H9 (cell line): ENCODE measurements at regions not wholly inside any gene's neighbourhood (a gene's known extent, or its start where the extent isn't known, plus 50 kb on each side); places are given as distances from the start of the nearest gene placed in this dataset.

Experiments
- DNase-seq: peaks from one replicate; pipeline ENCODE4 v3.0.0-alpha.2; 2017
- H2AFZ ChIP-seq: one replicate; pipeline ENCODE4 v1.6.1; 2013; ENCODE audit warnings: mild to moderate bottlenecking, low read length, control low read depth, moderate library complexity
- H2AK5ac ChIP-seq: 2 replicates; pipeline ENCODE4 v1.6.1; 2013; ENCODE audit warnings: low read length, control low read depth, mixed read lengths; ENCODE audit not compliant: insufficient read length
- H2BK120ac ChIP-seq: one replicate; pipeline ENCODE4 v1.6.1; 2013; ENCODE audit warnings: low read depth, mild to moderate bottlenecking, low read length, control low read depth, inconsistent platforms; ENCODE audit not compliant: poor library complexity, severe bottlenecking
- H2BK12ac ChIP-seq: 2 replicates; pipeline ENCODE4 v1.6.1; 2013; ENCODE audit warnings: low read length, control low read depth, mixed read lengths, low read depth; ENCODE audit not compliant: insufficient read length
- H2BK15ac ChIP-seq: 2 replicates; pipeline ENCODE4 v1.6.1; 2013; ENCODE audit warnings: low read depth, low read length, control low read depth
- H2BK20ac ChIP-seq: one replicate; pipeline ENCODE4 v1.6.1; 2013; ENCODE audit warnings: low read depth, mild to moderate bottlenecking, low read length, control low read depth, inconsistent platforms; ENCODE audit not compliant: poor library complexity, severe bottlenecking
- H2BK5ac ChIP-seq: 2 replicates; pipeline ENCODE4 v1.6.1; 2013; ENCODE audit warnings: low read length, control low read depth, mixed read lengths; ENCODE audit not compliant: insufficient read length
- H3K14ac ChIP-seq: 2 replicates; pipeline ENCODE4 v1.6.1; 2013; ENCODE audit warnings: low read length, control low read depth; ENCODE audit not compliant: insufficient read depth
- H3K18ac ChIP-seq: 2 replicates; pipeline ENCODE4 v1.6.1; 2013; ENCODE audit warnings: low read depth, mild to moderate bottlenecking, mixed read lengths, low read length, control low read depth; ENCODE audit not compliant: insufficient read length
- H3K23ac ChIP-seq: 2 replicates; pipeline ENCODE4 v1.6.1; 2013; ENCODE audit warnings: low read length, control low read depth, mixed read lengths, low read depth; ENCODE audit not compliant: insufficient read length
- H3K23me2 ChIP-seq: 2 replicates; pipeline ENCODE4 v1.6.1; 2013; ENCODE audit warnings: low read depth, mild to moderate bottlenecking, mixed read lengths, low read length, control low read depth; ENCODE audit not compliant: insufficient read length, poor library complexity, severe bottlenecking
- H3K27ac ChIP-seq: 2 replicates; pipeline ENCODE4 v1.5.1; 2013; ENCODE audit warnings: low read length, control low read depth, mixed read lengths, low read depth; ENCODE audit not compliant: insufficient read length
- H3K27me3 ChIP-seq: 2 replicates; pipeline ENCODE4 v1.6.1; 2013; ENCODE audit warnings: low read length, control low read depth, inconsistent platforms; ENCODE audit not compliant: insufficient read depth
- H3K4ac ChIP-seq: 2 replicates; pipeline ENCODE4 v1.6.1; 2013; ENCODE audit warnings: low read depth, mild to moderate bottlenecking, control low read depth, inconsistent platforms, low read length, moderate library complexity
- H3K4me1 ChIP-seq: 2 replicates; pipeline ENCODE4 v1.6.1; 2013; ENCODE audit warnings: low read length, control low read depth, inconsistent platforms; ENCODE audit not compliant: insufficient read depth
- H3K4me2 ChIP-seq: 2 replicates; pipeline ENCODE4 v1.6.1; 2013; ENCODE audit warnings: low read length, control low read depth, mixed read lengths; ENCODE audit not compliant: insufficient read length, insufficient read depth
- H3K56ac ChIP-seq: 2 replicates; pipeline ENCODE4 v1.6.1; 2013; ENCODE audit warnings: low read depth, mild to moderate bottlenecking, mixed read lengths, low read length, control low read depth; ENCODE audit not compliant: insufficient read length
- H3K79me1 ChIP-seq: 2 replicates; pipeline ENCODE4 v1.6.1; 2013; ENCODE audit warnings: low read depth, mild to moderate bottlenecking, moderate library complexity, low read length, control low read depth, inconsistent platforms; ENCODE audit not compliant: insufficient read depth, poor library complexity, severe bottlenecking
- H3K79me2 ChIP-seq: 2 replicates; pipeline ENCODE4 v1.6.1; 2013; ENCODE audit warnings: low read length, control low read depth, inconsistent platforms; ENCODE audit not compliant: insufficient read depth
- H3K9ac ChIP-seq: 2 replicates; pipeline ENCODE4 v1.6.1; 2013; ENCODE audit warnings: low read length, control low read depth, mixed read lengths; ENCODE audit not compliant: insufficient read length; ENCODE audit errors: extremely low read depth
- H3K9me3 ChIP-seq: one replicate; pipeline ENCODE4 v1.6.1; 2013; ENCODE audit warnings: low read depth, low read length, inconsistent platforms; ENCODE audit not compliant: control insufficient read depth
- H3T11ph ChIP-seq: one replicate; pipeline ENCODE4 v1.6.1; 2013; ENCODE audit warnings: mild to moderate bottlenecking, low read length, control low read depth, inconsistent platforms
- H4K20me1 ChIP-seq: one replicate; pipeline ENCODE4 v1.6.1; 2013; ENCODE audit not compliant: control insufficient read depth, insufficient read length, insufficient read depth
- H4K5ac ChIP-seq: 2 replicates; pipeline ENCODE4 v1.6.1; 2013; ENCODE audit warnings: low read depth, mild to moderate bottlenecking, mixed read lengths, low read length, control low read depth; ENCODE audit not compliant: insufficient read length
- H4K8ac ChIP-seq: replicated peaks from 2 replicates; pipeline ENCODE4 v1.6.1; 2013; ENCODE audit warnings: low read length, control low read depth, mixed read lengths, low read depth; ENCODE audit not compliant: insufficient read length
- H4K91ac ChIP-seq: 2 replicates; pipeline ENCODE4 v1.6.1; 2013; ENCODE audit warnings: low read depth, mild to moderate bottlenecking, moderate library complexity, mixed read lengths, low read length, control low read depth; ENCODE audit not compliant: insufficient read length
- H3K27ac Mint-ChIP-seq, 3 experiments: 2 replicates in 2 of 3; 3 replicates in 1 of 3; pipeline ENCODE4 v1.8.0; 2020 to 2021; ENCODE audit warnings: mixed read lengths in 3 of 3, mild to moderate bottlenecking in 1 of 3, moderate library complexity in 1 of 3
- H3K27me3 Mint-ChIP-seq: 2 replicates; pipeline ENCODE4 v1.8.0; 2021; ENCODE audit warnings: low read depth, mild to moderate bottlenecking, moderate library complexity, mixed read lengths
- H3K36me3 Mint-ChIP-seq, 3 experiments: 2 replicates in 2 of 3; 3 replicates in 1 of 3; pipeline ENCODE4 v1.8.0; 2020 to 2021; ENCODE audit warnings: low read depth in 3 of 3, mixed read lengths in 3 of 3; ENCODE audit not compliant: insufficient read depth in 1 of 3
- H3K4me1 Mint-ChIP-seq, 2 experiments: 2 replicates each; pipeline ENCODE4 v1.8.0; 2020; ENCODE audit warnings: mixed read lengths in 2 of 2
- H3K4me3 Mint-ChIP-seq, 2 experiments: 2 replicates in 1 of 2; 3 replicates in 1 of 2; pipeline ENCODE4 v1.8.0; 2020 to 2021; ENCODE audit warnings: mild to moderate bottlenecking in 2 of 2, mixed read lengths in 2 of 2, moderate library complexity in 1 of 2
- H3K9me3 Mint-ChIP-seq, 2 experiments: 2 replicates in 1 of 2; 3 replicates in 1 of 2; pipeline ENCODE4 v1.8.0; 2020; ENCODE audit warnings: mild to moderate bottlenecking in 2 of 2, mixed read lengths in 2 of 2, moderate library complexity in 1 of 2
- CTCF ChIP-seq: fragments of 200-600 bp; sonication (generic); conservative IDR thresholded peaks from 3 replicates; pipeline ENCODE4 v1.8.0; 2021; ENCODE audit warnings: antibody characterized with exemption, mild to moderate bottlenecking
- WGBS: extraction: QIAGEN DNeasy Blood & Tissue Kit; methylation state at CpG from one replicate; pipeline ENCODE4 v1.1.7; 2013; ENCODE audit warnings: missing lambda C conversion rate, low lambda C conversion rate, mixed read lengths; ENCODE audit not compliant: insufficient read length; ENCODE audit errors: extremely low coverage; 5-methylcytosine and 5-hydroxymethylcytosine counted together

GRCh38 chr3:66796343-66796742 is 201.8 kb upstream of the KBTBD8 start:
- no peak overlapping the region for H3K27ac ChIP-seq
- no peak overlapping the region for H3K4me2 ChIP-seq
- no peak overlapping the region for H3K9ac ChIP-seq
- WGBS, result no CpG with 5 or more reads among the region's 1 CpG
- H2AFZ ChIP-seq, result no peak overlapping the region
- no peaks in the 10 kb centered on the region for H4K20me1 ChIP-seq
- no peak overlapping the region for H4K91ac ChIP-seq
- no peak overlapping the region for H2BK12ac ChIP-seq
- H3K9me3 Mint-ChIP-seq, result peaks cover 10 to 27% of the 10 kb centered on the region in 2 experiments
- H3K23me2 ChIP-seq, result no peaks in the 10 kb centered on the region
- H2AK5ac ChIP-seq, result no peak overlapping the region
- H3K9me3 ChIP-seq, result no peaks in the 10 kb centered on the region
- H2BK20ac ChIP-seq, result no peak overlapping the region
- no peak overlapping the region for H3K23ac ChIP-seq
- no peak overlapping the region for H4K5ac ChIP-seq
- no peak overlapping the region for H3K14ac ChIP-seq
- no peaks in the 10 kb centered on the region for H3K27me3 ChIP-seq
- peaks cover 9 to 16% (median 9%) of the 10 kb centered on the region in 3 experiments for H3K36me3 Mint-ChIP-seq
- no peak overlapping the region for H3K56ac ChIP-seq
- no peak overlapping the region for H2BK15ac ChIP-seq
- H3K27ac Mint-ChIP-seq, result peak overlapping the region in 1 of 3 experiments; percentile 72; a peak in 1 of 7 replicates
- no peak for TF ChIP-seq CTCF
- peaks cover 20% of the 10 kb centered on the region in 2 experiments for H3K4me1 Mint-ChIP-seq
- peaks cover 35% of the 10 kb centered on the region for H3K27me3 Mint-ChIP-seq
- no peak overlapping the region for H3K4ac ChIP-seq
- H3T11ph ChIP-seq, result no peak overlapping the region
- no peaks in the 10 kb centered on the region; the same call in none of the 2 replicates for H3K4me1 ChIP-seq
- no peaks in the 10 kb centered on the region for H3K79me1 ChIP-seq
- H2BK120ac ChIP-seq, result no peak overlapping the region
- no peak overlapping the region for H3K18ac ChIP-seq
- no peak overlapping the region for H3K4me3 Mint-ChIP-seq
- no peak overlapping the region for H2BK5ac ChIP-seq
- DNase-seq, result no peak
- H3K79me2 ChIP-seq, result no peaks in the 10 kb centered on the region
- no peak overlapping the region for H4K8ac ChIP-seq
